ENCODE measurements at regions not wholly inside any gene's neighbourhood (a gene's known extent, or its start where the extent isn't known, plus 50 kb on each side); places are given as distances from the start of the nearest gene placed in this dataset.

DNA sequence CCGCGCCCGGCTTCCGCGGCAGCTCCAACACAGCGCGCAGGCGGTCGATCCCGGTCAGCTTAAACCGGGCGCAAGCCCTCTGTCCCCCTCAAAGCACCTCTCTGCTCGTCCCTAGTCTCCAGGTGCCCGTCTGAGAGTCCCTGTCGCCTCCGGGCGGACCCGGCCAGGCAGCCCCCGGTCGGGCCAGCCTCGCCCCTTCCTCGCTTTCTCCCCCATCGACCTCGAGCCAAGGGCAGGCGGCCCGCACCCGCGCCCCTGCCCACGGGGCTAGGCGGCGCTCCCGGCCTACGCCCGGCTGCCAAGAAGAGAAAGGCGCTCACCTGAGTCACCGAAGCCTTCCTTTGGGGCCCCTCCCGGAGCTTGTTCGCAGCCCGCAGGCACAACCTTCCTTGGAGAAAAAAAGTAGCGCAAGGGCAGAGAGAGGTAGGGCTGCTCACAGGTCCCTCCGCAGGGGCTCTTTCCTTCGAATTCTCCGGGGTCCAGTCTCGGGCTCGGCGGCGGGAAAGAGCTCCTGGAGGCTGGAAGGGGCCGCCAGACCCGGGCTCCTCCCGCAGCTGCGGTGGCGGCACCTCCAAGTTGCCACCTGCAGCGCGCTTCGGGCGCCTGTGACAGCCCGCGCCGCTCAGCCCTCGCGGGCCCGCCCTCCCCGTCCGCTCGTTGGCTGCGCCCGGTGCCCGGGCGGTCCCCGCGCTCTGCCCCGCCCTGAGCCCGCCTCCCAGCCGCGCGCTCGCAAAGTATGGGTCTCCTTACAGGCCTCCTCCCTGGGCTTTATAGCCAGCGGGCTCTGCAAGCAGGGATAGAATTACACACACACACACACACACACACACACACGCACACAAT, 86.5 kb upstream of the EPB41L3 start:
- DNase-seq (ENCODE audit: low read depth), result peak; percentile 30
- peak overlapping the region; percentile 59 for H3K4me3 ChIP-seq (ENCODE audit: low read length)

GRCh38 chr18:5628512-5629255, 84.9 kb upstream of the EPB41L3 start:
- H3K4me3 ChIP-seq (ENCODE audit: low read length), result peak overlapping the region; percentile 59
- no peak for DNase-seq (ENCODE audit: low read depth)
- TF ChIP-seq, protein P1, sequence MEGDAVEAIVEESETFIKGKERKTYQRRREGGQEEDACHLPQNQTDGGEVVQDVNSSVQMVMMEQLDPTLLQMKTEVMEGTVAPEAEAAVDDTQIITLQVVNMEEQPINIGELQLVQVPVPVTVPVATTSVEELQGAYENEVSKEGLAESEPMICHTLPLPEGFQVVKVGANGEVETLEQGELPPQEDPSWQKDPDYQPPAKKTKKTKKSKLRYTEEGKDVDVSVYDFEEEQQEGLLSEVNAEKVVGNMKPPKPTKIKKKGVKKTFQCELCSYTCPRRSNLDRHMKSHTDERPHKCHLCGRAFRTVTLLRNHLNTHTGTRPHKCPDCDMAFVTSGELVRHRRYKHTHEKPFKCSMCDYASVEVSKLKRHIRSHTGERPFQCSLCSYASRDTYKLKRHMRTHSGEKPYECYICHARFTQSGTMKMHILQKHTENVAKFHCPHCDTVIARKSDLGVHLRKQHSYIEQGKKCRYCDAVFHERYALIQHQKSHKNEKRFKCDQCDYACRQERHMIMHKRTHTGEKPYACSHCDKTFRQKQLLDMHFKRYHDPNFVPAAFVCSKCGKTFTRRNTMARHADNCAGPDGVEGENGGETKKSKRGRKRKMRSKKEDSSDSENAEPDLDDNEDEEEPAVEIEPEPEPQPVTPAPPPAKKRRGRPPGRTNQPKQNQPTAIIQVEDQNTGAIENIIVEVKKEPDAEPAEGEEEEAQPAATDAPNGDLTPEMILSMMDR (conservative IDR thresholded peaks at IDR 0.05; ENCODE audit: low read depth, low read length), result no peak

More for the DNA sequence above, 86.5 kb upstream of the EPB41L3 start:
- TF ChIP-seq, protein P1 (conservative IDR thresholded peaks at IDR 0.05; ENCODE audit: low read depth, low read length), result no peak

GRCh38 chr18:5627776-5628511, 84.1 kb upstream of the EPB41L3 start:
- DNase-seq (ENCODE audit: low read depth), result no peak
- peak overlapping the region; percentile 59 for H3K4me3 ChIP-seq (ENCODE audit: low read length)
- TF ChIP-seq, protein P1 (conservative IDR thresholded peaks at IDR 0.05; ENCODE audit: low read depth, low read length), result no peak

DNA sequence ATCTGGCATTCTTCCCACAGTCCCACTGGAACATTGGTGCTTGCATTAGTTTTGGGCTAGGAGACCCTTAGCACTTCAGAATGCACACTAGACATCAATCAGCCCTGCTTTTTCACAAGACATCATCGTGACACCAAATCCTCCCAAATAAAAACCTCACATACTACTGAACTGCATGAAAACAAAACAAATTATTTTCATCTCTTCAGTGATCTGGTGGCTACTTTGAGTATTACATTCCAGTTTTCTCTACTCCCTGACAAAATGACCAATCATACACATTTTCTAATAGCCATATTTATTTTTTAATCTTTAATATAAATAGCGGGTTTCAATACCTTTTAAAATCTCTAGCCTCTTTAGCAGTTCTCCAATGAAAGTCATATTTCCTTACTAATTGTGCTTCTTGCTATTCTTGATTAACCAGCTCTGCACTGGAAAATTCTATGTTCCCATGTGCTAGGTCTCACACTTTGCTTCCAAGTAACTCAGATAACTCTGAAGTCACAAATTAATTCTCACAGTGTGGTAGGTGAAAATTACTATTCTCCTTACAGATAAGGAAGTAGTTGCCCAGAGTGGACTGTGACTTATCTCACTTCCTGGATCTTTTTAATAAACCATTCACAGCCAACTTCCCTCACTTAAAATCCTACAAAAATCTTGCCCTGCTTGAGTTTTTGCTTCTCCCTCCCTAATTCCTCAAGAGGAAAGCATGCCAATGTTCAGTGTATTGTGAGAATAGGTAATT, 82.5 kb upstream of the EPB41L3 start:
- no peak overlapping the region for H3K4me3 ChIP-seq (ENCODE audit: low read length)
- DNase-seq (ENCODE audit: low read depth), result no peak
- TF ChIP-seq, protein P1 (conservative IDR thresholded peaks at IDR 0.05; ENCODE audit: low read depth, low read length), result no peak

DNA sequence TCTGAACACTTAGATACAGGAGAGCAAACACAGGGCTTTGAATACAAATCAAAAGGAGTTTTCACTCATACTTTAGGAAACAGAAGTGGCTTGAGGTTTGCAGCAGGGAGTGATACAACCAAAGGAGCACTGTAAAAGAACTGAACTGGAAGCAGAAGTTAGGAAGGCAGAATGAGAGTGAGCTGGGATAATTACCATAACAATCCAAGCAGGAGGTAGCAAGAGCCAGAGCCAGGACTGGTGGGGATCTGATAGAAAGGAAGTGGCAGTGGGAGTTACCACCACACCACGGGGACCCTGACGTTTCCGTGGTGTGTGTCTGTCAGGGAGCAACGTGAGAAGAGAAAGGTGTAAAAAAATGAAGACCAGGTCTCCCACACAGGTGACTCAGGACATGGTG, 81.3 kb upstream of the EPB41L3 start:
- no peak for DNase-seq (ENCODE audit: low read depth)
- TF ChIP-seq, protein P1 (conservative IDR thresholded peaks at IDR 0.05; ENCODE audit: low read depth, low read length), result no peak
- H3K4me3 ChIP-seq (ENCODE audit: low read length), result no peak overlapping the region

DNA sequence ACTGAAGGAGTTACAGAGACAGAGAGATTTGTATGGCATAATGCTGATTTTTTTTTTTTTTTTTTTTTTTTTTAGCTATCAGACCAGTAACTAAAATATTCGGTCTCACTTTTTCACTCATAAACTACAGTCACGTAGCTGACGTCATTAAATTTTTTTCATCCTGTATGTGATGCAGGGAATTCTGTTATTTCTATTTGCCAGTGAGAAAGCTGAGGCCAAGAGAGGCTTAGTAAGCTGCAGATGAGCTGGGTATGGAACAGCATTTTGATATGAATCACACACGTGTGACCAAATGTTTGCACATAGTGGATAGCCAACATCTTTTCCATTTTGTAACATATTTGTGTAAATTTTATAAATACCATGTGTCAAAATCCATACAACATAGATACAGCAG, 79.1 kb upstream of the EPB41L3 start:
- TF ChIP-seq, protein P1 (conservative IDR thresholded peaks at IDR 0.05; ENCODE audit: low read depth, low read length), result no peak
- H3K4me3 ChIP-seq (ENCODE audit: low read length), result no peak overlapping the region
- DNase-seq (ENCODE audit: low read depth), result no peak
